GM13977 (cell line): ENCODE measurements at regions not wholly inside any gene's neighbourhood (a gene's known extent, or its start where the extent isn't known, plus 50 kb on each side); places are given as distances from the start of the nearest gene placed in this dataset.

Source experiments
- DNase-seq: peaks from one replicate; pipeline ENCODE4 v3.0.0; 2012; ENCODE audit warnings: low spot score
- CTCF ChIP-seq: IDR thresholded peaks from 2 replicates; pipeline ENCODE4 v1.5.1; 2012; ENCODE audit warnings: mild to moderate bottlenecking, control low read depth; ENCODE audit not compliant: insufficient read depth; ENCODE audit errors: extremely low read depth, missing control alignments
- in situ Hi-C: fragments of 300-500 bp; cut with MboI; formaldehyde crosslinking; loops from one replicate; pipeline ENCODE4 v1.12.0; 2022; ENCODE audit warnings: low sequenced_read_pairs, low pct_unique_long_range_greater_than_20kb, mixed read lengths, inconsistent platforms; ENCODE audit not compliant: unreplicated experiment

GRCh38 chr13:59247171-59247570, 916.6 kb downstream of the DIAPH3 start:
- TF ChIP-seq CTCF, result no peak
- DNase-seq, result no peak
- in situ Hi-C loops, result loop anchor here (25.0 kb wide), 1 partner anchor 90 kb away; no protein-coding TSS in a partner anchor

GRCh38 chr13:59250336-59251189, 913.2 kb downstream of the DIAPH3 start:
- in situ Hi-C loops, result no loop called here
- TF ChIP-seq CTCF, result no peak
- DNase-seq, result no peak

- TF ChIP-seq CTCF, result no peak
- DNase-seq, result no peak
- in situ Hi-C loops, result no loop called here
Measured at GRCh38 chr13:59259165-59260000, 904.3 kb downstream of the DIAPH3 start.

- no peak for TF ChIP-seq CTCF
- no peak for DNase-seq
- in situ Hi-C loops, result no loop called here
Measured at GRCh38 chr13:59261928-59262488, 901.7 kb downstream of the DIAPH3 start.

- DNase-seq, result no peak
- no peak for TF ChIP-seq CTCF
- in situ Hi-C loops, result no loop called here
Measured at GRCh38 chr13:59263531-59263930, 900.2 kb downstream of the DIAPH3 start.

- no peak for TF ChIP-seq CTCF
- no peak for DNase-seq
- in situ Hi-C loops, result no loop called here
Measured at GRCh38 chr13:59266478-59267063, 897.2 kb downstream of the DIAPH3 start.
